DND-41 (cell line): ENCODE measurements at regions not wholly inside any gene's neighbourhood (a gene's known extent, or its start where the extent isn't known, plus 50 kb on each side); places are given as distances from the start of the nearest gene placed in this dataset.

Source experiments
- EZH2 ChIP-seq: IDR thresholded peaks from 3 replicates; pipeline ENCODE4 v1.6.1; 2012; ENCODE audit warnings: borderline replicate concordance, low read depth, mild to moderate bottlenecking, moderate library complexity, low read length, inconsistent platforms; ENCODE audit not compliant: severe bottlenecking
- TF ChIP-seq, protein P1 (sequence below): IDR thresholded peaks from 2 replicates; pipeline ENCODE4 v1.5.1; 2012; ENCODE audit warnings: borderline replicate concordance, low read length, moderate library complexity, mild to moderate bottlenecking; ENCODE audit not compliant: poor library complexity, severe bottlenecking; ENCODE audit errors: extremely low read depth

DNA sequence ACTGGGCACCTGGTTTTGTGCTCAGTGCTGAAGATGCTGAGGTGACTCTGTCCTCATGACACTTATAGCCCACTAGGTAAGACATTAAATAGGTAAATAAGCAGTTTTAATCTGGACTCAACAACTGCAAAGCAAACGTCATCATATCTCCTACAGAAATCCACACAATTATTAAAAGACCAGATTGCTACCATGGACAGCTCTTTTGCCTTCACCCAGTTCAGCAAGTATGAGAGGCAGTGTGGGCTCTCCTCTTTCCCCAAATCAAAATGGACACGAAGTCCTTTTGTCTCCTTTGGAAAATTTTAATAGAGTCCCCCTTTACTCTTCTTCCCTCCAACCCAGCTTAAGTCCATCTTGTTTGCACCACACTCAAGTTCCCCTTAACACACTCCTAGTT is 171.1 kb downstream of the RPAP3 start:
- TF ChIP-seq, protein P1, sequence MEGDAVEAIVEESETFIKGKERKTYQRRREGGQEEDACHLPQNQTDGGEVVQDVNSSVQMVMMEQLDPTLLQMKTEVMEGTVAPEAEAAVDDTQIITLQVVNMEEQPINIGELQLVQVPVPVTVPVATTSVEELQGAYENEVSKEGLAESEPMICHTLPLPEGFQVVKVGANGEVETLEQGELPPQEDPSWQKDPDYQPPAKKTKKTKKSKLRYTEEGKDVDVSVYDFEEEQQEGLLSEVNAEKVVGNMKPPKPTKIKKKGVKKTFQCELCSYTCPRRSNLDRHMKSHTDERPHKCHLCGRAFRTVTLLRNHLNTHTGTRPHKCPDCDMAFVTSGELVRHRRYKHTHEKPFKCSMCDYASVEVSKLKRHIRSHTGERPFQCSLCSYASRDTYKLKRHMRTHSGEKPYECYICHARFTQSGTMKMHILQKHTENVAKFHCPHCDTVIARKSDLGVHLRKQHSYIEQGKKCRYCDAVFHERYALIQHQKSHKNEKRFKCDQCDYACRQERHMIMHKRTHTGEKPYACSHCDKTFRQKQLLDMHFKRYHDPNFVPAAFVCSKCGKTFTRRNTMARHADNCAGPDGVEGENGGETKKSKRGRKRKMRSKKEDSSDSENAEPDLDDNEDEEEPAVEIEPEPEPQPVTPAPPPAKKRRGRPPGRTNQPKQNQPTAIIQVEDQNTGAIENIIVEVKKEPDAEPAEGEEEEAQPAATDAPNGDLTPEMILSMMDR, result no peak
- TF ChIP-seq EZH2, result no peak
